HepG2 (cell line): ENCODE measurements at regions not wholly inside any gene's neighbourhood (a gene's known extent, or its start where the extent isn't known, plus 50 kb on each side); places are given as distances from the start of the nearest gene placed in this dataset.

Experiments
- ATAC-seq: fragments of 200-7000 bp; cut with Tn5 transposase; 3 replicates; pipeline ENCODE4 v1.9.1; 2020; ENCODE audit warnings: mild to moderate bottlenecking, moderate library complexity
- BruUV-seq: library from RNA; stranded (reverse); fragments of 400-500 nt; replicated peaks from 2 replicates; lab custom pipeline; 2021; lab: Mats Ljungman, UMichigan
- CTCF ChIA-PET: fragments of 300-600 bp; formaldehyde crosslinking; extraction: SDS; loops from one replicate; lab custom pipeline; 2021; ENCODE audit warnings: low total read pairs, inconsistent platforms, low intra/inter-chr PET ratio; lab: Yijun Ruan, JAX
- POLR2A ChIA-PET: fragments of 350-600 bp; sonication (Branson Sonifier 250); formaldehyde crosslinking; loops from one replicate; lab custom pipeline; 2020; ENCODE audit warnings: antibody characterized with exemption, inconsistent platforms; lab: Yijun Ruan, JAX
- DNase-seq: peaks from one replicate; pipeline ENCODE4 v3.0.0-alpha.2; 2015; ENCODE audit warnings: low spot score
- FAIRE-seq: peaks from 3 replicates; lab custom pipeline; 2011; peaks lifted over from hg19 to GRCh38; lab: Jason Lieb, UNC
- H2AFZ ChIP-seq: one replicate; pipeline ENCODE4 v1.6.1; 2011; ENCODE audit warnings: low read length, inconsistent platforms
- H3K27ac ChIP-seq: fragments of 300-600 bp; 3 replicates; pipeline ENCODE4 v1.8.0; 2011; ENCODE audit warnings: mixed run types, mild to moderate bottlenecking, mixed read lengths, low read length, inconsistent platforms; ENCODE audit not compliant: insufficient read depth; ENCODE audit errors: extremely low read length
- H3K27me3 ChIP-seq, 2 experiments: fragments of 200-600 bp in 1 of 2; 2 replicates in 1 of 2; 3 replicates in 1 of 2; pipeline versions ENCODE4 v1.6.0 to v1.8.0; 2011; ENCODE audit warnings: low read length in 2 of 2, mild to moderate bottlenecking in 2 of 2, moderate library complexity in 2 of 2, inconsistent platforms in 1 of 2; ENCODE audit not compliant: insufficient read depth in 2 of 2, control insufficient read depth in 1 of 2
- H3K36me3 ChIP-seq, 2 experiments: fragments of 200-600 bp in 1 of 2; replicated peaks in 1 of 2; 2 replicates in 1 of 2; 3 replicates in 1 of 2; pipeline versions ENCODE4 v1.5.1 to v1.8.0; 2011; ENCODE audit warnings: low read length in 2 of 2, inconsistent platforms in 1 of 2; ENCODE audit not compliant: insufficient read depth in 2 of 2, control insufficient read depth in 1 of 2
- H3K4me1 ChIP-seq: 2 replicates; pipeline ENCODE4 v1.5.1; 2012; ENCODE audit warnings: low read length, inconsistent platforms; ENCODE audit not compliant: insufficient read depth
- H3K4me2 ChIP-seq: 2 replicates; pipeline ENCODE4 v1.6.0; 2011; ENCODE audit warnings: low read depth, low read length, inconsistent platforms
- H3K4me3 ChIP-seq, 3 experiments: fragments of 200-600 bp in 1 of 3; sonication (generic), shearing (Covaris generic) in 1 of 3; replicated peaks in 1 of 3; 2 replicates each; pipeline ENCODE4 v1.5.1; 2011 to 2016; ENCODE audit warnings: low read length in 3 of 3, inconsistent platforms in 2 of 3, low read depth in 2 of 3, mild to moderate bottlenecking in 2 of 3, control low read depth in 1 of 3, mixed read lengths in 1 of 3; ENCODE audit not compliant: insufficient read depth in 1 of 3
- H3K79me2 ChIP-seq: one replicate; pipeline ENCODE4 v1.6.1; 2011; ENCODE audit warnings: low read length, inconsistent platforms; ENCODE audit not compliant: insufficient read depth
- H3K9ac ChIP-seq: 2 replicates; pipeline ENCODE4 v1.6.0; 2011; ENCODE audit warnings: mild to moderate bottlenecking, low read depth, low read length, inconsistent platforms; ENCODE audit not compliant: insufficient read depth
- H3K9me3 ChIP-seq: 2 replicates; pipeline ENCODE4 v1.5.1; 2012; ENCODE audit warnings: mild to moderate bottlenecking, low read length
- H4K20me1 ChIP-seq: 2 replicates; pipeline ENCODE4 v1.6.0; 2011; ENCODE audit warnings: inconsistent platforms, mild to moderate bottlenecking, low read length, moderate library complexity; ENCODE audit not compliant: insufficient read depth
- ATF4 ChIP-seq, 2 experiments: fragments of 450-650 bp in 1 of 2; sonication (generic) in 1 of 2; formaldehyde crosslinking; IDR thresholded peaks; 2 replicates each; pipeline versions ENCODE4 v1.5.0 to v1.8.0; 2020 to 2022; ENCODE audit warnings: mild to moderate bottlenecking in 1 of 2, missing genetic modification reagents in 1 of 2
- CENPX ChIP-seq: sonication (generic); formaldehyde crosslinking; IDR thresholded peaks from 2 replicates; pipeline ENCODE4 v1.9.0; 2021; ENCODE audit warnings: mild to moderate bottlenecking, missing genetic modification reagents, moderate library complexity
- CTCF ChIP-seq: sonication (generic); formaldehyde crosslinking; IDR thresholded peaks from 2 replicates; pipeline ENCODE4 v1.5.0; 2020; ENCODE audit warnings: mild to moderate bottlenecking, missing genetic modification reagents, moderate library complexity
- HOXA3 ChIP-seq: sonication (generic); formaldehyde crosslinking; IDR thresholded peaks from 2 replicates; pipeline ENCODE4 v1.5.0; 2020; ENCODE audit warnings: missing genetic modification reagents
- NR1H2 ChIP-seq: sonication (generic); formaldehyde crosslinking; IDR thresholded peaks from 2 replicates; pipeline ENCODE4 v1.8.1; 2022; ENCODE audit warnings: low read depth, missing genetic modification reagents, borderline replicate concordance
- NR2F2 ChIP-seq: IDR thresholded peaks from 2 replicates; pipeline ENCODE4 v1.6.1; 2012; ENCODE audit warnings: low read depth, inconsistent platforms, borderline replicate concordance
- PAF1 ChIP-seq: IDR thresholded peaks from 2 replicates; pipeline ENCODE4 v1.6.1; 2016; ENCODE audit warnings: missing genetic modification reagents, missing compliant biosample characterization
- RNF2 ChIP-seq: fragments of 450-650 bp; conservative IDR thresholded peaks from 2 replicates; pipeline ENCODE4 v1.6.1; 2016; ENCODE audit warnings: low read depth
- SMARCC2 ChIP-seq: fragments of 450-650 bp; IDR thresholded peaks from 2 replicates; pipeline ENCODE4 v1.6.1; 2017; ENCODE audit warnings: antibody characterized with exemption, mild to moderate bottlenecking
- TCF7 ChIP-seq: sonication (generic); IDR thresholded peaks from 2 replicates; pipeline ENCODE4 v1.6.1; 2016; ENCODE audit warnings: antibody characterized with exemption, low read depth
- ZNF20 ChIP-seq: sonication (generic); formaldehyde crosslinking; IDR thresholded peaks from 2 replicates; pipeline ENCODE4 v1.4.0; 2020; ENCODE audit warnings: mild to moderate bottlenecking, moderate library complexity, missing genetic modification reagents
- ZNF407 ChIP-seq: sonication (generic); formaldehyde crosslinking; IDR thresholded peaks from one replicate; pipeline ENCODE4 v1.5.1; 2020; ENCODE audit warnings: mild to moderate bottlenecking, missing genetic modification reagents; ENCODE audit errors: not compliant biosample characterization
- WGBS: methylation state at CpG from one replicate; pipeline ENCODE4 v1.1.6; 2017; ENCODE audit warnings: low lambda C conversion rate; 5-methylcytosine and 5-hydroxymethylcytosine counted together
- in situ Hi-C: cut with HindIII; loops from 2 replicates; pipeline ENCODE4 v1.10.0; 2017; ENCODE audit warnings: low pct_unique_long_range_greater_than_20kb; ENCODE audit not compliant: extremely low pct_ligation_motif_present
- intact Hi-C: fragments of 100-400 bp; cut with micrococcal nuclease; formaldehyde crosslinking; loops from one replicate; pipeline ENCODE4 v1.10.0; 2022; ENCODE audit not compliant: unreplicated experiment

GRCh38 chr7:59079-60016 lies 133.0 kb upstream of the FAM20C start:
- no peak overlapping the region for H3K4me2 ChIP-seq
- intact Hi-C loops (no loop called here), in situ Hi-C loops (no loop called here)
- H3K9ac ChIP-seq, result no peak overlapping the region
- BruUV-seq, result no TSS peak
- H3K79me2 ChIP-seq, result no peaks in the 10 kb centered on the region
- H3K9me3 ChIP-seq, result no peaks in the 10 kb centered on the region
- H4K20me1 ChIP-seq, result no peaks in the 10 kb centered on the region
- ChIA-PET CTCF (no interaction called here), POLR2A (no interaction called here)
- no peak overlapping the region for H2AFZ ChIP-seq
- FAIRE-seq (no peak), ATAC-seq (no peak), DNase-seq (no peak)
- 34% methylated on average over 13 of the region's 16 CpGs for WGBS
- H3K27me3 ChIP-seq, result peaks cover 8 to 36% of the 10 kb centered on the region in 2 experiments; a peak in 3 of 5 replicates
- H3K36me3 ChIP-seq, result no peaks in the 10 kb centered on the region
- H3K27ac ChIP-seq, result no peak overlapping the region
- H3K4me3 ChIP-seq, result no peak overlapping the region
- no peaks in the 10 kb centered on the region for H3K4me1 ChIP-seq
- no peak for TF ChIP-seq CENPX (CRISPR knock-in tag)
- TF ChIP-seq NR2F2, result no peak
- no peak for TF ChIP-seq RNF2
- no peak for TF ChIP-seq NR1H2 (CRISPR knock-in tag)
- no peak for TF ChIP-seq ZNF20 (CRISPR knock-in tag)
- no peak for TF ChIP-seq PAF1
- TF ChIP-seq SMARCC2, result no peak
- no peak for TF ChIP-seq ATF4 (CRISPR knock-in tag; IDR thresholded peaks at IDR 0.05)
- TF ChIP-seq CTCF, result no peak
- no peak for TF ChIP-seq TCF7
- no peak for TF ChIP-seq HOXA3
- no peak for TF ChIP-seq ZNF407 (CRISPR knock-in tag)
